ENCODE measurements at regions not wholly inside any gene's neighbourhood (a gene's known extent, or its start where the extent isn't known, plus 50 kb on each side); places are given as distances from the start of the nearest gene placed in this dataset.

GRCh38 chr6:169863710-169864109 lies 112.3 kb downstream of the ERMARD start:
- no peaks in the 10 kb centered on the region for H3K27me3 ChIP-seq (ENCODE audit: control insufficient read depth, insufficient read depth, low read length)
- Mint-ChIP-seq H3K9me3 (peaks cover 0 to 3% (median 0%) of the 10 kb centered on the region in 7 donors), H3K27ac (peak overlapping the region in 2 of 3 donors; percentile 1 to 2), H3K4me1 (peaks cover 0 to 54% (median 8%) of the 10 kb centered on the region in 4 donors), H3K36me3 (no peaks in the 10 kb centered on the region), H3K27me3 (no peaks in the 10 kb centered on the region), H3K4me3 (peak overlapping the region in 1 of 4 donors; percentile 3)
- no peaks in the 10 kb centered on the region for H3K36me3 ChIP-seq (ENCODE audit: control insufficient read depth, insufficient read depth, low read length)
- DNase-seq (no peak), ATAC-seq (ENCODE audit: low read depth in 2 of 2) (no peak)
- peaks cover 15% of the 10 kb centered on the region for H3K4me1 ChIP-seq (ENCODE audit: control insufficient read depth, insufficient read depth, low read length, poor library complexity, severe bottlenecking)
- H3K27ac ChIP-seq (ENCODE audit: insufficient read depth, low read length, poor library complexity, severe bottlenecking), result no peak overlapping the region
- no peaks in the 10 kb centered on the region for H3K9me3 ChIP-seq (ENCODE audit: control insufficient read depth in 2 of 2, low read length in 2 of 2)
- H3K4me3 ChIP-seq (ENCODE audit: low read depth, low read length), result no peak overlapping the region

GRCh38 chr6:169862892-169863525 lies 111.6 kb downstream of the ERMARD start:
- H3K36me3 Mint-ChIP-seq, result no peaks in the 10 kb centered on the region
- H3K4me3 Mint-ChIP-seq, result no peak overlapping the region
- no peaks in the 10 kb centered on the region for H3K36me3 ChIP-seq (ENCODE audit: control insufficient read depth, insufficient read depth, low read length)
- no peak overlapping the region for H3K27ac ChIP-seq (ENCODE audit: insufficient read depth, low read length, poor library complexity, severe bottlenecking)
- H3K4me3 ChIP-seq (ENCODE audit: low read depth, low read length), result no peak overlapping the region
- no peaks in the 10 kb centered on the region for H3K27me3 Mint-ChIP-seq
- H3K27me3 ChIP-seq (ENCODE audit: control insufficient read depth, insufficient read depth, low read length), result no peaks in the 10 kb centered on the region
- peaks cover 8% of the 10 kb centered on the region for H3K4me1 ChIP-seq (ENCODE audit: control insufficient read depth, insufficient read depth, low read length, poor library complexity, severe bottlenecking)
- peaks cover 0 to 48% (median 5%) of the 10 kb centered on the region in 4 donors for H3K4me1 Mint-ChIP-seq
- H3K9me3 ChIP-seq (ENCODE audit: control insufficient read depth in 2 of 2, low read length in 2 of 2), result peaks cover 0 to under 1% of the 10 kb centered on the region in 2 experiments
- peak overlapping the region in 1 of 3 donors; percentile 2 for H3K27ac Mint-ChIP-seq
- DNase-seq (no peak), ATAC-seq (ENCODE audit: low read depth in 2 of 2) (no peak)
- H3K9me3 Mint-ChIP-seq, result peaks cover 0 to 3% (median 0%) of the 10 kb centered on the region in 7 donors

GRCh38 chr6:169862043-169862891 lies 110.8 kb downstream of the ERMARD start:
- Histone ChIP-seq H3K4me3 (ENCODE audit: low read depth, low read length) (no peak overlapping the region), H3K4me1 (ENCODE audit: control insufficient read depth, insufficient read depth, low read length, poor library complexity, severe bottlenecking) (peaks cover 5% of the 10 kb centered on the region), H3K36me3 (ENCODE audit: control insufficient read depth, insufficient read depth, low read length) (no peaks in the 10 kb centered on the region), H3K27me3 (ENCODE audit: control insufficient read depth, insufficient read depth, low read length) (no peaks in the 10 kb centered on the region), H3K9me3 (ENCODE audit: control insufficient read depth in 2 of 2, low read length in 2 of 2) (peaks cover 0 to 7% of the 10 kb centered on the region in 2 experiments), H3K27ac (ENCODE audit: insufficient read depth, low read length, poor library complexity, severe bottlenecking) (no peak overlapping the region)
- no peaks in the 10 kb centered on the region for H3K27me3 Mint-ChIP-seq
- H3K27ac Mint-ChIP-seq, result peak overlapping the region in 1 of 3 donors; percentile 54
- peaks cover 0 to 5% (median 2%) of the 10 kb centered on the region in 7 donors for H3K9me3 Mint-ChIP-seq
- no peak overlapping the region for H3K4me3 Mint-ChIP-seq
- ATAC-seq (ENCODE audit: low read depth in 2 of 2), result no peak
- no peaks in the 10 kb centered on the region for H3K36me3 Mint-ChIP-seq
- peaks cover 0 to 44% (median 5%) of the 10 kb centered on the region in 4 donors for H3K4me1 Mint-ChIP-seq
- DNase-seq, result no peak

- Mint-ChIP-seq H3K9me3 (peaks cover 0 to 5% (median 2%) of the 10 kb centered on the region in 7 donors), H3K27me3 (no peaks in the 10 kb centered on the region), H3K4me1 (peaks cover 0 to 37% (median 5%) of the 10 kb centered on the region in 4 donors), H3K36me3 (no peaks in the 10 kb centered on the region), H3K4me3 (no peak overlapping the region), H3K27ac (peak overlapping the region in 1 of 3 donors; percentile 82)
- peaks cover 0 to 7% of the 10 kb centered on the region in 2 experiments for H3K9me3 ChIP-seq (ENCODE audit: control insufficient read depth in 2 of 2, low read length in 2 of 2)
- H3K4me1 ChIP-seq (ENCODE audit: control insufficient read depth, insufficient read depth, low read length, poor library complexity, severe bottlenecking), result peaks cover 5% of the 10 kb centered on the region
- ATAC-seq (ENCODE audit: low read depth in 2 of 2) (no peak), DNase-seq (peak in 1 of 3 donors; percentile 12)
- no peak overlapping the region for H3K4me3 ChIP-seq (ENCODE audit: low read depth, low read length)
- H3K36me3 ChIP-seq (ENCODE audit: control insufficient read depth, insufficient read depth, low read length), result no peaks in the 10 kb centered on the region
- no peak overlapping the region for H3K27ac ChIP-seq (ENCODE audit: insufficient read depth, low read length, poor library complexity, severe bottlenecking)
- no peaks in the 10 kb centered on the region for H3K27me3 ChIP-seq (ENCODE audit: control insufficient read depth, insufficient read depth, low read length)
These were observed 110.1 kb downstream of the ERMARD start for GRCh38 chr6:169861431-169862042.

GRCh38 chr6:169859978-169860703 lies 108.7 kb downstream of the ERMARD start:
- Mint-ChIP-seq H3K27ac (peak overlapping the region in 1 of 3 donors; percentile 52), H3K4me3 (peak overlapping the region in 1 of 4 donors; percentile 33), H3K36me3 (no peaks in the 10 kb centered on the region), H3K4me1 (peaks cover 0 to 36% (median 5%) of the 10 kb centered on the region in 4 donors), H3K9me3 (peaks cover 0 to 5% (median 2%) of the 10 kb centered on the region in 7 donors), H3K27me3 (no peaks in the 10 kb centered on the region)
- Histone ChIP-seq H3K9me3 (ENCODE audit: control insufficient read depth in 2 of 2, low read length in 2 of 2) (peaks cover 0 to 7% of the 10 kb centered on the region in 2 experiments), H3K4me1 (ENCODE audit: control insufficient read depth, insufficient read depth, low read length, poor library complexity, severe bottlenecking) (peaks cover 5% of the 10 kb centered on the region), H3K27ac (ENCODE audit: insufficient read depth, low read length, poor library complexity, severe bottlenecking) (no peak overlapping the region), H3K4me3 (ENCODE audit: low read depth, low read length) (no peak overlapping the region), H3K36me3 (ENCODE audit: control insufficient read depth, insufficient read depth, low read length) (no peaks in the 10 kb centered on the region), H3K27me3 (ENCODE audit: control insufficient read depth, insufficient read depth, low read length) (no peaks in the 10 kb centered on the region)
- DNase-seq (peak in 1 of 3 donors; percentile 26), ATAC-seq (ENCODE audit: low read depth in 2 of 2) (no peak)

- Histone ChIP-seq H3K4me1 (ENCODE audit: control insufficient read depth, insufficient read depth, low read length, poor library complexity, severe bottlenecking) (peaks cover 5% of the 10 kb centered on the region), H3K4me3 (ENCODE audit: low read depth, low read length) (no peak overlapping the region), H3K27me3 (ENCODE audit: control insufficient read depth, insufficient read depth, low read length) (no peaks in the 10 kb centered on the region), H3K27ac (ENCODE audit: insufficient read depth, low read length, poor library complexity, severe bottlenecking) (no peak overlapping the region), H3K9me3 (ENCODE audit: control insufficient read depth in 2 of 2, low read length in 2 of 2) (peaks cover 1 to 7% of the 10 kb centered on the region in 2 experiments), H3K36me3 (ENCODE audit: control insufficient read depth, insufficient read depth, low read length) (no peaks in the 10 kb centered on the region)
- no peaks in the 10 kb centered on the region for H3K27me3 Mint-ChIP-seq
- peaks cover 0 to 5% (median 2%) of the 10 kb centered on the region in 7 donors for H3K9me3 Mint-ChIP-seq
- H3K36me3 Mint-ChIP-seq, result no peaks in the 10 kb centered on the region
- no peak overlapping the region for H3K27ac Mint-ChIP-seq
- ATAC-seq (ENCODE audit: low read depth in 2 of 2) (no peak), DNase-seq (no peak)
- H3K4me3 Mint-ChIP-seq, result no peak overlapping the region
- H3K4me1 Mint-ChIP-seq, result peaks cover 0 to 30% (median 5%) of the 10 kb centered on the region in 4 donors
These were observed 108.1 kb downstream of the ERMARD start for GRCh38 chr6:169859401-169859977.

- H3K27me3 ChIP-seq (ENCODE audit: control insufficient read depth, insufficient read depth, low read length), result no peaks in the 10 kb centered on the region
- H3K4me1 Mint-ChIP-seq, result peaks cover 0 to 30% (median 5%) of the 10 kb centered on the region in 4 donors
- H3K4me3 ChIP-seq (ENCODE audit: low read depth, low read length), result no peak overlapping the region
- H3K36me3 ChIP-seq (ENCODE audit: control insufficient read depth, insufficient read depth, low read length), result no peaks in the 10 kb centered on the region
- H3K9me3 ChIP-seq (ENCODE audit: control insufficient read depth in 2 of 2, low read length in 2 of 2), result peaks cover 1 to 7% of the 10 kb centered on the region in 2 experiments
- H3K27ac Mint-ChIP-seq, result no peak overlapping the region
- H3K27me3 Mint-ChIP-seq, result no peaks in the 10 kb centered on the region
- H3K27ac ChIP-seq (ENCODE audit: insufficient read depth, low read length, poor library complexity, severe bottlenecking), result no peak overlapping the region
- peaks cover 0 to 5% (median 2%) of the 10 kb centered on the region in 7 donors for H3K9me3 Mint-ChIP-seq
- ATAC-seq (ENCODE audit: low read depth in 2 of 2) (no peak), DNase-seq (no peak)
- H3K36me3 Mint-ChIP-seq, result no peaks in the 10 kb centered on the region
- no peak overlapping the region for H3K4me3 Mint-ChIP-seq
- peaks cover 5% of the 10 kb centered on the region for H3K4me1 ChIP-seq (ENCODE audit: control insufficient read depth, insufficient read depth, low read length, poor library complexity, severe bottlenecking)
These were observed 107.5 kb downstream of the ERMARD start for GRCh38 chr6:169858935-169859351.
